SKM-1 (cell line): ENCODE measurements at regions not wholly inside any gene's neighbourhood (a gene's known extent, or its start where the extent isn't known, plus 50 kb on each side); places are given as distances from the start of the nearest gene placed in this dataset.
"Not testable (repeated sequence)": the region's sequence is repeated elsewhere in the genome, so short reads cannot be mapped to it uniquely, and the experiment has no call there.

Experiments
- DNase-seq: peaks from one replicate; lab custom pipeline; 2025; ENCODE audit not compliant: unreplicated experiment; lab: John Stamatoyannopoulos, UW

GRCh38 chr14:92223025-92223424 is 99.9 kb upstream of the SLC24A4 start:
- no peak for DNase-seq

GRCh38 chr14:92224358-92224954 is 98.5 kb upstream of the SLC24A4 start:
- no peak for DNase-seq

GRCh38 chr14:92225731-92226130 is 97.2 kb upstream of the SLC24A4 start:
- no peak for DNase-seq

- not testable (repeated sequence) for DNase-seq
Measured at GRCh38 chr14:92226166-92226565, 96.8 kb upstream of the SLC24A4 start.

GRCh38 chr14:92236243-92236900 is 86.6 kb upstream of the SLC24A4 start:
- no peak for DNase-seq

GRCh38 chr14:92240658-92241057 is 82.3 kb upstream of the SLC24A4 start:
- no peak for DNase-seq

- DNase-seq, result no peak
Measured at GRCh38 chr14:92241966-92242595, 80.9 kb upstream of the SLC24A4 start.

- no peak for DNase-seq
Measured at GRCh38 chr14:92244805-92245204, 78.2 kb upstream of the SLC24A4 start.

GRCh38 chr14:92247341-92247740 is 75.6 kb upstream of the SLC24A4 start:
- DNase-seq, result peak; percentile 10

GRCh38 chr14:92247947-92248346 is 75.0 kb upstream of the SLC24A4 start:
- DNase-seq, result no peak

- DNase-seq, result no peak
Measured at GRCh38 chr14:92248696-92249095, 74.3 kb upstream of the SLC24A4 start.

GRCh38 chr14:92250366-92250765 is 72.6 kb upstream of the SLC24A4 start:
- DNase-seq, result not testable (repeated sequence)

GRCh38 chr14:92252323-92252722 is 70.6 kb upstream of the SLC24A4 start:
- no peak for DNase-seq

- no peak for DNase-seq
Measured at GRCh38 chr14:92253381-92253894, 69.5 kb upstream of the SLC24A4 start.

GRCh38 chr14:92254786-92255185 is 68.2 kb upstream of the SLC24A4 start:
- no peak for DNase-seq

GRCh38 chr14:92258934-92259333 is 64.0 kb upstream of the SLC24A4 start:
- DNase-seq, result no peak

GRCh38 chr14:92259613-92260357 is 63.2 kb upstream of the SLC24A4 start:
- no peak for DNase-seq

GRCh38 chr14:92263681-92264080 is 59.3 kb upstream of the SLC24A4 start:
- DNase-seq, result no peak

- no peak for DNase-seq
Measured at GRCh38 chr14:92264195-92264594, 58.8 kb upstream of the SLC24A4 start.

GRCh38 chr14:92266216-92266615 is 56.7 kb upstream of the SLC24A4 start:
- no peak for DNase-seq
